ENCODE measurements at regions not wholly inside any gene's neighbourhood (a gene's known extent, or its start where the extent isn't known, plus 50 kb on each side); places are given as distances from the start of the nearest gene placed in this dataset.

- no peak for DNase-seq
Observed at GRCh38 chrX:39843318-39843717, 254.4 kb downstream of the BCOR start.

- DNase-seq = no peak
Observed at GRCh38 chrX:39845233-39845632, 252.5 kb downstream of the BCOR start.

DNA sequence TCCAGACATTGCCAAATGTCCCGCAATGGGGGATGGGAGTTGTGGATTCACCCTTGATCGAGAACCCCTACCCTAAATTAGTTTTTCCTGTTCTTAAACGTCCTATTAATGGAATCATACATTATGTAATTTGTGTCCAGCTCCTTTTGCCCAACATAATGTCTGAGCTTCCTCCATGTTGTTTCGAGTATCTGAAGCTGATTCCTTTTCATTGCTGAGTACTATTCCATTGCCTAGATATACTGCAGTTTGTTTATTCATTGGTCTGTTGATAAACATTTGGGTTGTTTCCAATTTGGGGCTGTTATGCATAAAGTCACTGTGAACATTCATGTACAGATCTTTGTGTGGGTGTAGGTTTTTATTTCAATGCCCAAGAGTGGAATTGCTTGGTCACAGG lies 251.3 kb downstream of the BCOR start:
- DNase-seq = no peak

DNA sequence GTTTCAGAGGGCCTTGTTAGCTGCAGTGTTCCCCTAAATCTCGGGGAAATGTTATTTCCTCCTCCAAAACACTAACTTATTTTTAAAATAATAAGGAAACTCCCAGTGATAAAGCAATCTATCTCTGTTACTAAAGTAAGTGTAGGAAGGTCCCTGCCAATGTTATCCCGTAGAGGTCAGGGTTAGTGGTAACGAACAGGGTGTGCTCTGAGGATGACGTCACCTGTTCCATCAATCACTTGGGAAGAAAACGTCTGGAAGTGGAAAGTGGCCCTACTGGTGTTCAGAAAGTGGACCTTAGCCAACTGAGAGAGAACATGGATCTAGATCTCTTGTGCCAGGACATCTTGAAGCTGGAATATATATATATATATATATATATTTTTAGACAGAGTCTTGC lies 249.5 kb downstream of the BCOR start:
- no peak for DNase-seq

DNA sequence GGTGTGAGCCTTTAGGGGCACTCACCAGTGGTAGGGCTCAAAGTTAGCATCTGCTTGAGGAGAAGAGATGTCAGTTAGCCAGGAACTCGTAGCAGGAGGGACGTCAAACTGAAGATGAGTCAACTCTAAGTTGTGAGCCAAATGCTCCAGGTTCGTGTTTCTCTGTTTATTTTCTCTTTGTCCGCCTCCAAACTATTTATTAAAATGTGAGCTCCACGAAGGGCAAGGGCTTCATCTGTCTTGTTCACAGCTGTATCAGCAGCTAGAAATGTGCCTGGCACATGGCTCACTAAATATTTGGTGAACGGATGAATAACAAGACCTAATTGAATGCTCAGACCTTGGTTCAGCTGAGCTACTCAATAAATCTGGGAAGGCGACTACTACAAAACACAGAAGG lies 248.9 kb downstream of the BCOR start:
- DNase-seq = no peak

DNA sequence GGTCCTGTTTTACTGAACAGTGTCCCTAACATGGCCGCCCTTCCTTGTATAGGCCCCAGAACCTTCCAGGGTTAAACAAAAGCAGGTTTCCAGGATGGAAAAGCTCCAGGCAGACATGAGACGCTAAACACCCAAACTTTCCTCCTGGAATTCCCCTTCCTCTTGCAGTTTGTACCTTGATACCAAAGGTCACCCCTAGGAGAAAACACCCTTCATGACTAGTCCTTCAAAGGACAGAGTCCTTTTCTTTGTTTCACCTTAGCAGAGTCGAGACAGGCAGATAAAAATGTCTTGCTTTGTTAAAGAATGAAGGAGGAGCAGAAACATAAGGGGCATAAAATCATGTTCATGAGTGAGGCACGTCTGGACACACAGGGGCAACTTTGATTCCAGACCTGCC lies 247.5 kb downstream of the BCOR start:
- no peak for DNase-seq

DNA sequence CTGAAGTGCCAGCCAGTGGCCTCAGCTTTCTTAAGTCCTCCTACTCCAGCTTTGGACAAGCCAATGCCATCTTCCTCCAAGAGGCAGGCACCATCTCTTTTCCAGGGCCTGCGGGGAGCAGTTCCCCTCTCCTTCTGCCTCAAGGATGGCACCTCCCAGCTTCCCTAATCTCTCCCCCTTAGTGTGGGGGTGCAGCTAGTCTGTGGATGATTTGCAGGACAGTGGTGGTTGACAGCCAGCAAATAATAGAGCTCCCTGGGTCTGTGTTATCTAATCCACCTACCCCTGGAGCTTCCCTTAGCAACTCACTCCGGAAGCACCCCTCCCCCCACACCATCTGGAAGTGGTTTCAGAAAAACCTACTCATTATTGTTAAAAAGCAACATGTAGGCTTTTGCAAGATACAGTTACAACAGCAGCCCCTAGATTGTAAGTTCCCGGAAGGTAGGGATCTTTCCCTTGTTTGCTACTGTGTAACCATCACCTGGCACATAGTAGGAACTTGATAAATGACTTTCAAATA lies 247.1 kb downstream of the BCOR start:
- DNase-seq = peak; percentile 12 to 24

DNA sequence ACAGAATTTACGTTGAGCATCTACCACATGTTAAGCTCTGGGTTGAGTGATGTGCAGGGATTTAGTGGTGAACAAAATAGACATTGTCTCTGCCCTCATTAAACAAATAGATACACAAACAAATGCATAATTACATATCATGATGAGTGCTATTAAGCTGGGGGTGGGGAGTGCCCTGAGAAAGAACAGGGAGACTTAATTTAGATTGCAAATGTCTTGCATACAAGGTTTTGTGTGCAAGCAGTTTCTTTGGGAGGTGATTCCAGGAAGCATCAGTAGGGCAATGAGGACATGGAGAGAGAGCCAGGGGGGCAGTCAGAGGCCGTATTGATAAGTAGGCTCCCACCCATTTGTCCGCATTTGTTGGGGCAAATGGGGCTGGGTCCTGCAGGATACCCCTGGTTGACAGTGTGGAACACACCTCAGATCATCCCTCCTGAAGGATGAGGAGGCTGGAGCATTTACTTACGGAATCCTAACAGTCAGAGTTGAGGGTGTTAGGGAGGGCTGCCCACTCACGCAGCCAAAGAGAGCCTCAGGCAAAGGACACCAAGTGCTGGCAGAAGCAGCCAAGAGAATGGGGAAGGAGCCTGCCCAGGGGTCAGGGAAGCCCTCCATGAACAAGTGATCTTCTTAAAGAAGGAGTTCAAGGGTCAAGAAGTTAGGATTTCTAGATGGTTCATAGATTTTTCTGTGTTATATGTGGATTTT lies 245.9 kb downstream of the BCOR start:
- no peak for DNase-seq

DNA sequence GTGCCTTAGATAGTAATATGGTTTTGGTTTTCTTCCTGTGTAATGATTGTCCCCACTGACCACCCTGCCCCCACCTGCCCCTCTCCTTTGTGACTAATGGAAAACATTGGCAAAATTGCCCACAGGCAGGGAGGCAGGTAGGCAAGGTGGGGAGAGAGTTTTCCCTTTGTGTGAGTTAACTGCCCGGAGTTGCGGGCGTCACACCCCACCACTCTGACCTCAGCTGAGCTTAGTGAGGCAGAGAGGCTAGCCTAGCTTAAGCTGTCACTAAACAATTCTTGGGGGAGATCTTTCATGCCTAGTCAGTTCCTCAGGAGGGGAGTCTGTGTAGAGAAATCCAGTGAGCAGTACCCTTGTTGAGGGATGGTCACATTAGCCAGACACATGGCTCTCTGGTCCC lies 245.3 kb downstream of the BCOR start:
- no peak for DNase-seq

DNA sequence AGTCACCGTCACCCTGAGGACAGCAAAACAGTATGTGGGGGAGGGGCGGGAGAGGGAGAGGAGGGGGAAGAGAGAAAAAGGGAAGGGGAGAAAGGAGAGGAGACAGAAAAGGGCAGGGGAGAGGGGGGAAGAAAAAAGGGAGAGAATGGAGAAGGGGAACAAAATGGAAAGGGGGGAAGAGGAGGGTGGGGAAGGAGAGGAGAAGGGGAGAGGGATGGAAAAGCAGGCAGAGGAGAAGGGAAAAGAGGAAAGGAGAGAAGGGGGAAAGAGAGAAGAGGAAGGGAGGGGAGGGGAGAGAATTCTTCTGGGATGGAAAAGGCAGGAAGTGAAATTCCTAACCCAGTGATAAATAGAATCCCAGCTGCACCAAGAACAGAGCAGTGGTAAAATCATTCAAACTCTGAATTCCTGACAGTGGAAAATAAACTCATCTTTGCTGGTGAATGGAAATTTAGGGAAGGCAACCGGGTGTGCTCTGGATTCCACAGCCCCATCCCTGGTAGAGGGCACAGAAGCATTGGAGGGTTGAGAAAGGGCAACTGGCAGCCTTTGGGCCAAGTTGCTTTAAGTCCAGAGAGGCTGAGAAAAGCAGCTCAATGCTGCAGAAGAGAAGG lies 244.2 kb downstream of the BCOR start:
- no peak for DNase-seq

- DNase-seq = peak; percentile 86
Observed at GRCh38 chrX:39854772-39855747, 242.7 kb downstream of the BCOR start.

GRCh38 chrX:39855748-39856129 lies 242.0 kb downstream of the BCOR start:
- DNase-seq = peak; percentile 82 to 84

- no peak for DNase-seq
Observed at GRCh38 chrX:39856472-39857121, 241.2 kb downstream of the BCOR start.

DNA sequence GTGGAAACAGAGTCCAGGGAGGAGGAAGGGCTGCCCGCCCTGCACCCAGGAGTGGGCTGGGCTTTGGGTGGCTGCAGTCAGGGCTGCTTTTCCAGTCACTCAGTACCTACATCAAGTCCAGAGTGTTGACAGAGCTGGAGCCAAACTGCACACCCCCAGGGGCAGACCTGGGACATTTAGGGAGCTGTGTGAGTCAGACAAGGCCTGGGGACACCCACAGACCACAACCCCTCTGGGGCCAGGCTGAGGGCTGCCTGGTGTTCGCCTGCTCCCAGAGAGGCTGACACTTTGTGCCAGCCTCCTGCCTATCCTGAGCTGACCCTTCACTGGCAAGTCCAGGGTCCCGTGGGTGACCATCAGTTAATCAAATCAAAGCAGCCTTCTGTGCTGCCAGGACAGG lies 240.0 kb downstream of the BCOR start:
- peak in 1 of 2 donors; percentile 6 for DNase-seq

DNA sequence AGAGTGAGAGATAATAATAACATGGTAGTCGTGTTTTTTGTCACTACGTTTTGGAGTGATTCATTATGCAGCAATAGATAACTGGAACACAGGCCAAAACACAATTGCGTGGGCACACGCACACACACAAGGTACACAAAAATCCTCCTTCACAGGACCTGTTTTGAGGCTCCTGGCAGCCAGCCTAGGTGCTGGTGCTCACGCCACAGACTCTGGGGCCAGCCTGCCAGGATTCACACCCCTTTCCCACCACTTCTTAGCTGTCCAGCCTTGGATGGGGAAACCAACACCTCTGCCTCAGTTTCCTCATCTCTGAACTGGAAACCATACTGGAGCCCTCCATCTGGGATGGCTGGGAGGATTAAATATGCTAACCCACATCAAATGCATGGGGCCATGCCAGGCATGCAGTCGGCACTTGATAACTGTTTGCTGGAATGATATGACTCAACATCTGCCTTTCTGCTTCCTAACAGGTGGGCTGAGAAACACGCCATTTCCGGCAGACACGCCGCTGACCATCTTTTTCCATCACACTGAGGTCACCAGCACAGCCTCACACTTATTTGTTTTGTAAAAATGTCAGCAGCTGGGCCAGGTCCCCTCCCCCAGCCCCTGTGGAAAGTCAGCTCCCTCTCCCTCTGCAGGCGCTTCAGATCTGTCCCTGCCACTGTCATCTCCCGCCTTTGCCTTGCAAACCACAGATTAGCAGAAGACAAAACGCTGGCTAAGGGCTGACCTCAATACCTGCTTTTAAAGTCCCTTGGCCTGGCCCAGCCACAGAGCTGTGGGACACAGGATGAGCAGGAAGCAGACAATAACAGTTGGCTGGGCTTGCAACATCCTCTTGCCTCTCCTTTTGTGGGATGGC lies 237.5 kb downstream of the BCOR start:
- peak; percentile 59 to 62 for DNase-seq

GRCh38 chrX:39862963-39863362 lies 234.8 kb downstream of the BCOR start:
- no peak for DNase-seq

GRCh38 chrX:39866229-39866628 lies 231.5 kb downstream of the BCOR start:
- DNase-seq = no peak

- peak; percentile 69 for DNase-seq
Observed at GRCh38 chrX:39869846-39870601, 227.7 kb downstream of the BCOR start.

- DNase-seq = no peak
Observed at GRCh38 chrX:39871648-39872047, 226.1 kb downstream of the BCOR start.

DNA sequence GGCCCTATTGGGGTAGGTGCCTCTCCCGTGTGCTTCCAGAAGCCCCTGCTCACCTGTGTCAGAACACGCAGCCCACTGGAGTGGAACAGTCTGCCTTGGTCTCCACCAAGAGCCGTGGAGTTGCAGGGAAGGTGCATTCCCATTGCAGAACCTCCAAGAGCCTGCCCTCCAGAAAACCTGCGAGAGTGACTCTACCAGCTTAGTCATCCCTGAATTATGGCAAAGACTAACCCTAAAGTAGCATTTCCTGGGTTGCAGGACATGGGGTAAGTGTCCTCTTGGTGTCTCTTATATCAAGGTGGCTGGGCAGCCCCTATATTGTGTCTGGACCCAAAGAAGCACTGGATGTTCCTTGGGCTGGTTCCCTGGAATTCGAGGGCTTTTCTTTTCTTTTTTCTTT lies 224.6 kb downstream of the BCOR start:
- no peak for DNase-seq

DNA sequence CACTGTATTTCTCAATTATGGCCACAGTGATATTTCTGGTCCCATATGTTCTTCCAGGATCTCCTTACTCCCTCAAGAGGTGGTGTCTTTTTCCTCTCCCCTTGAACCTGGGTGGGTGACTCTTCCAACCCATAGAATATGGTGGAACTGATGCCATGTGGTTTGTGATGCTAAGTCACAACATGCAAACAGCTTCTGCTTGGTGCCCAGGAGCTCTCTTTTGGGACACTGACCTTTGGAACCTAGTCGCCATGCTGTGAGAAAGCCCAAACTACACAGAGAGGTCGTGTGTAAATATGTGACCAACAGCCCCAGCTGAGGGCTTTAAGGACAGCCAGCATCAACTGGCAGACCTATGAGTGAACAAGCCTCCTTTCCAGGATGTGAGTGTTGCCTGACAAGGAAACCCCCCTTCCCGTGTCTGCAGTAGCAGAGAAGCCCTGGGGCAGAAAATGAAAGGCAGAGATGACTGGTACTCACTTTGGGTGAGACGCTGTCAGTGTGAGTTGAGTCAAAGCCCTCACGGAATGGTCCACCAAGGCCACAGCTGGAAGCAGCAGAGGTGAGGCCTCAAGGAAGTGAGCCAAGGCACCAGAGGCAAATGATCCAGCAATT lies 223.4 kb downstream of the BCOR start:
- no peak for DNase-seq

All from CD4-positive, alpha-beta T cell treated with Interleukin-1 beta for 1 hour (primary cell).